Cardiac muscle cell (in vitro differentiated cells and primary cell): ENCODE measurements at regions not wholly inside any gene's neighbourhood (a gene's known extent, or its start where the extent isn't known, plus 50 kb on each side); places are given as distances from the start of the nearest gene placed in this dataset.

ENCODE experiments used
- DNase-seq, 2 donors: peaks; one replicate each; pipeline versions ENCODE4 v3.0.0 to v3.0.0-alpha.2; 2010 to 2017; ENCODE audit warnings: low read depth in 1 of 2, low spot score in 1 of 2
- H3K27ac ChIP-seq: fragments of 200-600 bp; sonication (generic); 2 replicates; pipeline ENCODE4 v1.5.1; 2016
- H3K27me3 ChIP-seq: fragments of 200-600 bp; sonication (generic); 2 replicates; pipeline ENCODE4 v1.6.0; 2016; ENCODE audit warnings: control low read depth
- H3K36me3 ChIP-seq: fragments of 200-600 bp; sonication (generic); 2 replicates; pipeline ENCODE4 v1.5.1; 2016; ENCODE audit warnings: control low read depth
- H3K4me1 ChIP-seq: fragments of 200-600 bp; sonication (generic); 2 replicates; pipeline ENCODE4 v1.8.1; 2017; ENCODE audit warnings: low read depth, mild to moderate bottlenecking, mixed run types
- H3K4me3 ChIP-seq: fragments of 200-600 bp; sonication (generic); 2 replicates; pipeline ENCODE4 v1.5.1; 2016; ENCODE audit warnings: mild to moderate bottlenecking
- H3K9me3 ChIP-seq: fragments of 200-600 bp; sonication (generic); 2 replicates; pipeline ENCODE4 v1.5.1; 2017; ENCODE audit warnings: low read depth, mild to moderate bottlenecking, control low read depth
- TF ChIP-seq, protein P1 (sequence below): IDR thresholded peaks from 2 replicates; pipeline ENCODE4 v1.5.1; 2012; ENCODE audit warnings: low read depth, mild to moderate bottlenecking, low read length

DNA sequence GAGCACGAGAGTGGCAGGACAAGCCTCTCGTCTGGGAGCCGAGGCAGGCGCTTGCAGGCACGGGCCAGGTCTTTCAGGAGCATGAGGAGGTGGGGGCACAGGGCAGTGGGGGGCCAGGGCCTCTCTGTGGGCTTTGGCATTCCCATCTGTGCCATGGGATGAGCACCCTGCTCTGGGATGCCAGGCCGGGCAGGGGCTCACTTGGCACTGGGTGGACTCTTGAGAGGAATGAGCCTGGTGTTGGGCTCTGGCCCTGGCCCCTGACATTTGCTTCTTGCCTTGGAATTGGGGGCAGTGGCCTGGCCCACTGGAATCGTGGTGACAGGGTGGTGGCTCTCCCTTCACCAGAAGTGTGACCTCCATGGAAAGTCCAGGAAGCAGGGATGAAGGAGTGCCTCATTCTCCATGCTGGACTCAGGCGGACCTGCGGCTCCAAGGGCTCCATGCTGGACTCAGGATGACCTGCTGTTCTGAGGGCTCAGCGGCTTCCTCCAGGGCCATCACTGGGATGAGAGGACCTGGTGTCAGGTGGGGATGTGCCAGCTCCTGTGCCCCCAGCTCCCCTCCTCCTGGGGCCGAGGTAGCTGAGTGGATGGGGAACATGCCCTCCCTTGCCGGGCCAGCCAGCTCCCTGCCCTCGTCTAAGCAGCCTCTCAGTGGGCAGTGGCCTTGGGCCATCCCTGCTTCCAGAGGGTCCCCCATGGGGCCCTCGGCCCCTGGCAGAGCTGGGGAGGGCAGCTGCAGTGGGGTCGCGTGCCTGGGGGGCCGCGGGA lies 220.3 kb downstream of the KIF26A start:
- TF ChIP-seq, protein P1, sequence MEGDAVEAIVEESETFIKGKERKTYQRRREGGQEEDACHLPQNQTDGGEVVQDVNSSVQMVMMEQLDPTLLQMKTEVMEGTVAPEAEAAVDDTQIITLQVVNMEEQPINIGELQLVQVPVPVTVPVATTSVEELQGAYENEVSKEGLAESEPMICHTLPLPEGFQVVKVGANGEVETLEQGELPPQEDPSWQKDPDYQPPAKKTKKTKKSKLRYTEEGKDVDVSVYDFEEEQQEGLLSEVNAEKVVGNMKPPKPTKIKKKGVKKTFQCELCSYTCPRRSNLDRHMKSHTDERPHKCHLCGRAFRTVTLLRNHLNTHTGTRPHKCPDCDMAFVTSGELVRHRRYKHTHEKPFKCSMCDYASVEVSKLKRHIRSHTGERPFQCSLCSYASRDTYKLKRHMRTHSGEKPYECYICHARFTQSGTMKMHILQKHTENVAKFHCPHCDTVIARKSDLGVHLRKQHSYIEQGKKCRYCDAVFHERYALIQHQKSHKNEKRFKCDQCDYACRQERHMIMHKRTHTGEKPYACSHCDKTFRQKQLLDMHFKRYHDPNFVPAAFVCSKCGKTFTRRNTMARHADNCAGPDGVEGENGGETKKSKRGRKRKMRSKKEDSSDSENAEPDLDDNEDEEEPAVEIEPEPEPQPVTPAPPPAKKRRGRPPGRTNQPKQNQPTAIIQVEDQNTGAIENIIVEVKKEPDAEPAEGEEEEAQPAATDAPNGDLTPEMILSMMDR: no peak
- Histone ChIP-seq H3K4me3 (no peak overlapping the region), H3K27ac (no peak overlapping the region), H3K4me1 (no peaks in the 10 kb centered on the region), H3K9me3 (no peaks in the 10 kb centered on the region), H3K27me3 (no peaks in the 10 kb centered on the region), H3K36me3 (no peaks in the 10 kb centered on the region)
- DNase-seq: no peak

DNA sequence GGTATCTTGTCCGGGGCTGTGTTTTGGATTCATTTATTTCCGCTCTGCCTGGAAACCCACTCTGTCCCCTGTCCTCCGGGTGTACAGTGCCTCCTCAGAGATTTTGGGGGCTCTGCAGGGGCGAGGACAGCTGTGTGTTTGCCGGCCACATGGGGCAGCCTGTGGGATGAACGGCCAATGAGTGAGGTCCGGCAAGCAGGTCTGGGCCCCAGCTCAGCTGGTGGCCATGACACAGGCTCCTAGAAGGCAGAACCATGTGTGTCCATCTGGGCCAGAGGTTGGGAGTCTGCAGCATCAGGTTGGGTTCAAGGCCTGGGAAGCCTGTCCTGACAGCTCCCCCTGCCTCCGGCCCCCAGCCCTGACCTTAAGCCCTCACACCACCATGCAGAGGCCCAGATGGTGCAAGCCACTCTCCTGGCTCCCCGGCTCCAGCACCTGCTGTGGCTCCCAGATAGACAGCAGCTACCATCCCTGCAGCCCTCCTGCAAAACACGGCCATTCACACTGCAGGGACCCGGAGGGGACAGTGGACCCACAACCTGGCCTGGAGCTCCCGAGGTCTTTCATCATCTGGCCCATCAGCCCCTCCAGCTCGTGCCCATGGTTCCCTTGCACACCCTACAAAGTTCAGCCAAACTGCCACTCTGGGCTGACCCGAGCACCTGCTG lies 220.1 kb upstream of the C14orf180 start:
- no peaks in the 10 kb centered on the region for H3K4me1 ChIP-seq
- H3K27me3 ChIP-seq: no peaks in the 10 kb centered on the region
- DNase-seq: no peak
- H3K27ac ChIP-seq: no peak overlapping the region
- TF ChIP-seq, protein P1: no peak
- no peaks in the 10 kb centered on the region for H3K9me3 ChIP-seq
- no peaks in the 10 kb centered on the region for H3K36me3 ChIP-seq
- no peak overlapping the region for H3K4me3 ChIP-seq

DNA sequence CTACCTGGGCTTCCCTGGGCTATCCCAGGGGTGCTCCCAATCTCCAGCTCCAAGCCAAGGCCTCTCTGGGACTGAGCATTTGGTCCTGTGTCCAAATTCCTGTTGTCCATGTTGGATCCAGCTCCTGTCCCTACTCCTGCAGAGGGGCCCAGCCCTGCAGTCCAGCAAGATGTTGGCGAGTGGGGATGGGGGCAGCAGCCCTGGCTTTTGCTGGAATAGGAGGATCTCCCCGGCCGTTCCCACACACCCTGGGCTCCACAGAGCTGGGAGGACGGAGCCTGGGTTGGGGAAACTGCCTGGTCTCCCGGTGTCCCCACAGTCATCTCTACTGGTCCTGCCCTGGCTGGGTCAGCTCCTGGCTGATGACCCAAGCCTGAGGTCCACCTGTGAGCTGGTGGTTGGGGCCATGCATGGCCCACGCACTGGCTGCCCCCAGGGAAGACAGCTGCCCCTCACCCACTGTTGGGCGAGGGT lies 219.6 kb upstream of the C14orf180 start:
- Histone ChIP-seq H3K27ac (no peak overlapping the region), H3K27me3 (no peaks in the 10 kb centered on the region), H3K9me3 (no peaks in the 10 kb centered on the region), H3K4me3 (no peak overlapping the region), H3K4me1 (no peaks in the 10 kb centered on the region), H3K36me3 (no peaks in the 10 kb centered on the region)
- DNase-seq: no peak
- TF ChIP-seq, protein P1: no peak

DNA sequence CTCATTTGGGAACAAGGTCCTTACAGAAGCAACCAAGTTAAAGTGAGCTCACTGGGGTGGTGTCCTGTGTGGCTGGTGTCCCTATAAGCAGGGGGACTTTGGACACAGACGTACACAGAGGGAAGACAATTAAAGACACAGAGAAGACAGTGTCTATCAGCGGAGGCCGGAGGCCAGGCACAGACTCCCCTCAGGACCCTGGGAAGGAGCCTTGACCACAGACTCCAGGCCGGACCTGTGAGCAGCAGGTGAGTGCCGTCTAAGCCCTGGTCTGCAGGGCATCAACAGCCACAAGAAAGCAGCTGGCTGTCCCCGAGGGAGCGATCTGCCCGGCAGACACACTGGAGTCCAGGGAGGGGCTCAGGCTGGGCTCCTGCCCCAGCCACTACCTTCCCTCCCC lies 219.1 kb upstream of the C14orf180 start:
- Histone ChIP-seq H3K9me3 (no peaks in the 10 kb centered on the region), H3K36me3 (no peaks in the 10 kb centered on the region), H3K27ac (no peak overlapping the region), H3K4me1 (no peaks in the 10 kb centered on the region), H3K27me3 (no peaks in the 10 kb centered on the region), H3K4me3 (no peak overlapping the region)
- DNase-seq: no peak
- TF ChIP-seq, protein P1: no peak

- TF ChIP-seq, protein P1: no peak
- no peak overlapping the region for H3K27ac ChIP-seq
- no peaks in the 10 kb centered on the region for H3K36me3 ChIP-seq
- H3K9me3 ChIP-seq: no peaks in the 10 kb centered on the region
- H3K4me1 ChIP-seq: no peaks in the 10 kb centered on the region
- DNase-seq: no peak
- no peaks in the 10 kb centered on the region for H3K27me3 ChIP-seq
- H3K4me3 ChIP-seq: no peak overlapping the region
Measured at GRCh38 chr14:104361101-104361591, 218.4 kb upstream of the C14orf180 start.
